HL-60 (cell line): ENCODE measurements at regions not wholly inside any gene's neighbourhood (a gene's known extent, or its start where the extent isn't known, plus 50 kb on each side); places are given as distances from the start of the nearest gene placed in this dataset.

Experiments used
- DNase-seq, 2 experiments: peaks; one replicate each; pipeline ENCODE4 v3.0.0-alpha.2; 2010 to 2020; ENCODE audit warnings: low read depth in 1 of 2, low spot score in 1 of 2
- H3K27ac ChIP-seq: fragments of 250-450 bp; sonication (Bioruptor Pico); replicated peaks from 2 replicates; pipeline ENCODE4 v1.5.1; 2020; ENCODE audit warnings: mild to moderate bottlenecking, moderate library complexity
- H3K27me3 ChIP-seq: fragments of 250-450 bp; sonication (Bioruptor Pico); 2 replicates; pipeline ENCODE4 v1.5.1; 2021; ENCODE audit warnings: mild to moderate bottlenecking, moderate library complexity; ENCODE audit not compliant: insufficient read depth, poor library complexity, severe bottlenecking
- H3K4me3 ChIP-seq: replicated peaks from 2 replicates; pipeline ENCODE4 v1.5.1; 2011; ENCODE audit warnings: mild to moderate bottlenecking, control low read depth, low read length; ENCODE audit not compliant: insufficient read depth
- GABPA ChIP-seq: IDR thresholded peaks from 2 replicates; pipeline ENCODE4 v1.6.1; 2012; ENCODE audit warnings: low read depth
- POLR2AphosphoS5 ChIP-seq: IDR thresholded peaks from 2 replicates; pipeline ENCODE4 v1.6.1; 2012; ENCODE audit warnings: low read depth
- SPI1 ChIP-seq: IDR thresholded peaks from 2 replicates; pipeline ENCODE4 v1.6.1; 2012; ENCODE audit warnings: low read depth, mild to moderate bottlenecking, borderline replicate concordance
- TF ChIP-seq, protein P1 (sequence below): IDR thresholded peaks from one replicate; pipeline ENCODE4 v1.5.1; 2011; ENCODE audit warnings: low read length, control low read depth, inconsistent platforms; ENCODE audit not compliant: insufficient read depth
- TF ChIP-seq, protein P2 (sequence below): IDR thresholded peaks from 2 replicates; pipeline ENCODE4 v1.6.1; 2012; ENCODE audit warnings: low read depth; ENCODE audit not compliant: insufficient replicate concordance

DNA sequence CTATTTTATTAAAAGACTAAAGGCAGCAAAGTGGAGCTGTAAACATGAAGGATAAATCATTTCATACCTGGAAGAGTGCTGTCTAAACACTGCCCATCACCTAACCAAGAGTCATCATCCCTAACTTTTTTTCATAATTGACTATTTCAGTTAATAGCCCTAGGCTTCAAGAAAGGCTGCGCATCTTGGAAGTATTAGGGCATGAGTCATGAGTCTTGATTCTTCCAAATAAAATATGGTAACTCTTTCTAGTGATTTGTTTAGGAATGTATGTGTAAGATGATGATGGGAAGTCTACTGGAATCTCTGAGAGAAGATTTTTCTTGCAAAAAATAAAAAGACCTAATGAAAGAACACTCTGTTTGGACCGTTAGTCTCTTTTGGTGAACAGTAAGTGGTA is 207.7 kb upstream of the AHR start:
- H3K4me3 ChIP-seq, result no peak overlapping the region
- no peak for TF ChIP-seq SPI1
- TF ChIP-seq POLR2AphosphoS5, result no peak
- TF ChIP-seq GABPA, result no peak
- TF ChIP-seq, protein P1, sequence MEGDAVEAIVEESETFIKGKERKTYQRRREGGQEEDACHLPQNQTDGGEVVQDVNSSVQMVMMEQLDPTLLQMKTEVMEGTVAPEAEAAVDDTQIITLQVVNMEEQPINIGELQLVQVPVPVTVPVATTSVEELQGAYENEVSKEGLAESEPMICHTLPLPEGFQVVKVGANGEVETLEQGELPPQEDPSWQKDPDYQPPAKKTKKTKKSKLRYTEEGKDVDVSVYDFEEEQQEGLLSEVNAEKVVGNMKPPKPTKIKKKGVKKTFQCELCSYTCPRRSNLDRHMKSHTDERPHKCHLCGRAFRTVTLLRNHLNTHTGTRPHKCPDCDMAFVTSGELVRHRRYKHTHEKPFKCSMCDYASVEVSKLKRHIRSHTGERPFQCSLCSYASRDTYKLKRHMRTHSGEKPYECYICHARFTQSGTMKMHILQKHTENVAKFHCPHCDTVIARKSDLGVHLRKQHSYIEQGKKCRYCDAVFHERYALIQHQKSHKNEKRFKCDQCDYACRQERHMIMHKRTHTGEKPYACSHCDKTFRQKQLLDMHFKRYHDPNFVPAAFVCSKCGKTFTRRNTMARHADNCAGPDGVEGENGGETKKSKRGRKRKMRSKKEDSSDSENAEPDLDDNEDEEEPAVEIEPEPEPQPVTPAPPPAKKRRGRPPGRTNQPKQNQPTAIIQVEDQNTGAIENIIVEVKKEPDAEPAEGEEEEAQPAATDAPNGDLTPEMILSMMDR, result no peak
- TF ChIP-seq, protein P2, sequence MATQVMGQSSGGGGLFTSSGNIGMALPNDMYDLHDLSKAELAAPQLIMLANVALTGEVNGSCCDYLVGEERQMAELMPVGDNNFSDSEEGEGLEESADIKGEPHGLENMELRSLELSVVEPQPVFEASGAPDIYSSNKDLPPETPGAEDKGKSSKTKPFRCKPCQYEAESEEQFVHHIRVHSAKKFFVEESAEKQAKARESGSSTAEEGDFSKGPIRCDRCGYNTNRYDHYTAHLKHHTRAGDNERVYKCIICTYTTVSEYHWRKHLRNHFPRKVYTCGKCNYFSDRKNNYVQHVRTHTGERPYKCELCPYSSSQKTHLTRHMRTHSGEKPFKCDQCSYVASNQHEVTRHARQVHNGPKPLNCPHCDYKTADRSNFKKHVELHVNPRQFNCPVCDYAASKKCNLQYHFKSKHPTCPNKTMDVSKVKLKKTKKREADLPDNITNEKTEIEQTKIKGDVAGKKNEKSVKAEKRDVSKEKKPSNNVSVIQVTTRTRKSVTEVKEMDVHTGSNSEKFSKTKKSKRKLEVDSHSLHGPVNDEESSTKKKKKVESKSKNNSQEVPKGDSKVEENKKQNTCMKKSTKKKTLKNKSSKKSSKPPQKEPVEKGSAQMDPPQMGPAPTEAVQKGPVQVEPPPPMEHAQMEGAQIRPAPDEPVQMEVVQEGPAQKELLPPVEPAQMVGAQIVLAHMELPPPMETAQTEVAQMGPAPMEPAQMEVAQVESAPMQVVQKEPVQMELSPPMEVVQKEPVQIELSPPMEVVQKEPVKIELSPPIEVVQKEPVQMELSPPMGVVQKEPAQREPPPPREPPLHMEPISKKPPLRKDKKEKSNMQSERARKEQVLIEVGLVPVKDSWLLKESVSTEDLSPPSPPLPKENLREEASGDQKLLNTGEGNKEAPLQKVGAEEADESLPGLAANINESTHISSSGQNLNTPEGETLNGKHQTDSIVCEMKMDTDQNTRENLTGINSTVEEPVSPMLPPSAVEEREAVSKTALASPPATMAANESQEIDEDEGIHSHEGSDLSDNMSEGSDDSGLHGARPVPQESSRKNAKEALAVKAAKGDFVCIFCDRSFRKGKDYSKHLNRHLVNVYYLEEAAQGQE, result no peak
- H3K27me3 ChIP-seq, result no peaks in the 10 kb centered on the region
- DNase-seq, result no peak
- H3K27ac ChIP-seq, result no peak overlapping the region

DNA sequence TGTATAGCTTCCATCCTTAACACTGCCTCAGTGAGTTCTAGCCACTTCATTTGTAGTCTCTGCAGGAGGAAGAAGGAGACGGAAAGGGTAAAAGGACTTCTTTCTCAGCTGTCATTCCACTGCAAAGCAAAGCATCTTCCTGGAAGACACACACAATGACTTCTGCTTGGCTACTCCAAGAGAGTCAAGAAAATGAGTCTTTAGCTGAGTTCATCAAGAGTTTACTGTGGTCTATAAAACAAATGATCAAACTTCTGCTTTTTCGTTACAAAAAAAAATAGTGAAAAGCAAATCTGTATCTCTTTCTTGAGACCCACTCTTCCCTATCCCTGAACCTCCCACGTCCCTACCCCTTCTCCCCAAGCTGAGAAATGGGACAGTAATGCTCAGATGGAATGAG is 205.0 kb upstream of the AHR start:
- no peak for DNase-seq
- TF ChIP-seq, protein P2, result no peak
- no peak for TF ChIP-seq GABPA
- no peak for TF ChIP-seq POLR2AphosphoS5
- TF ChIP-seq SPI1, result no peak

DNA sequence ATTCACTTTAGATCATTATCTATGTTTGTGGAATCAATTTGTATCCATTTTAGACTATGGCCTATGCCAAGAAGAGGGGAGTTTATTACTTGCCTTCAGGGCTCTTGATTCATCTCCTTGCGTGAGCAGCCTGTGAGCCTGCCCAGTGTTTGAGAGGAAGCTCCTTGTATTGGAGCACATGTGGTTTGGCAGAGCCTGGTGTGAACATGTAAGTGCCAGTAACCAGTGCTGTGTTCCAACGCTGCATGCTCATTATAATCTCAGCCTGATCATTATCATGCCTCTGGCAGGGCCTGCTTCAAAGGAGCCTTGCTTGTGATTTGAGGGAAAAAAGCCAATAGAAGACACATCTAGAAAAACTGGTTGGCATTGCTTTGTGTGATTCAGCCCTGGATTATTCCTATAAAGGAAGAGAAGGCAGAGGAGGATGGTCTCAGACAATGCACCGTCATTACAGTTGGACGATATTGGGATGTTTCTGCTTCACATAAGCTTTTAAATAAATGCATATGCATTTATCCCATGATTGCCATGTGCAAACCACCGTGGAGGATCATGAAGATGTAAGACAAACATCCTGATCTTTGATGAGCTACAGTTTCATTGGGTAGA is 203.4 kb upstream of the AHR start:
- TF ChIP-seq POLR2AphosphoS5 (no peak), SPI1 (no peak), GABPA (no peak)
- TF ChIP-seq, protein P1, result no peak
- TF ChIP-seq, protein P2, result no peak
- Histone ChIP-seq H3K4me3 (no peak overlapping the region), H3K27me3 (no peaks in the 10 kb centered on the region), H3K27ac (no peak overlapping the region)
- DNase-seq, result no peak

More for the DNA sequence above, 205.0 kb upstream of the AHR start:
- Histone ChIP-seq H3K27ac (no peak overlapping the region), H3K4me3 (no peak overlapping the region), H3K27me3 (no peaks in the 10 kb centered on the region)

DNA sequence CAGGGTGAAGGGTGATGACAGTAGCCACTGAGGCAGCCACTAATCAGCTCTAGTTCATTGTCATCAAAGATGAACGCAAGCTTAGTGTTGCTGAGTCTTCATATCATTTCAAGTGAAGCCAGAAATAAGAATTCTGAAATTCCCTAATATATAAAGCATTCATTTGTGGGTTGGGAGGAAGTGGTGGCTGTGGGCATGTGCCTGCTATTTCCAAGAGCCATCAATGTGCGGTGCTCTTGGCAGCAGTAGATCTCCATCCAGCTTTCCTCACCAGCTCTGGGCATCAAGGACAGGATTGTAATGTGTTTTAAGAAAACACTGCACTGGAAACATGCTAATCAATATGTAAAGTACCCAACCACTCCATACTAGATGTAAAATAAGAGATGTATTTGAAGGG is 202.5 kb upstream of the AHR start:
- DNase-seq, result no peak
- Histone ChIP-seq H3K27me3 (no peaks in the 10 kb centered on the region), H3K27ac (no peak overlapping the region), H3K4me3 (no peak overlapping the region)
- TF ChIP-seq, protein P1, result no peak
- no peak for TF ChIP-seq SPI1
- TF ChIP-seq GABPA, result no peak
- no peak for TF ChIP-seq POLR2AphosphoS5
- TF ChIP-seq, protein P2, result no peak
